Esophagus squamous epithelium (tissue), 4 donors: ENCODE measurements at regions not wholly inside any gene's neighbourhood (a gene's known extent, or its start where the extent isn't known, plus 50 kb on each side); places are given as distances from the start of the nearest gene placed in this dataset.

Experiments used
- POLR2A ChIP-seq, 4 donors: fragments of 450-650 bp; IDR thresholded peaks; one replicate each; pipeline ENCODE4 v1.6.1; 2017; ENCODE audit warnings: antibody characterized with exemption in 4 of 4, mild to moderate bottlenecking in 4 of 4, moderate library complexity in 3 of 4
- TF ChIP-seq, protein P1 (sequence below), 6 experiments: fragments of 450-650 bp in 4 of 6; fragments of 200-600 bp in 2 of 6; sonication (generic) in 2 of 6; IDR thresholded peaks; one replicate each; pipeline ENCODE4 v1.5.1; 2016 to 2019; ENCODE audit warnings: antibody characterized with exemption in 6 of 6, mild to moderate bottlenecking in 4 of 6, moderate library complexity in 4 of 6

DNA sequence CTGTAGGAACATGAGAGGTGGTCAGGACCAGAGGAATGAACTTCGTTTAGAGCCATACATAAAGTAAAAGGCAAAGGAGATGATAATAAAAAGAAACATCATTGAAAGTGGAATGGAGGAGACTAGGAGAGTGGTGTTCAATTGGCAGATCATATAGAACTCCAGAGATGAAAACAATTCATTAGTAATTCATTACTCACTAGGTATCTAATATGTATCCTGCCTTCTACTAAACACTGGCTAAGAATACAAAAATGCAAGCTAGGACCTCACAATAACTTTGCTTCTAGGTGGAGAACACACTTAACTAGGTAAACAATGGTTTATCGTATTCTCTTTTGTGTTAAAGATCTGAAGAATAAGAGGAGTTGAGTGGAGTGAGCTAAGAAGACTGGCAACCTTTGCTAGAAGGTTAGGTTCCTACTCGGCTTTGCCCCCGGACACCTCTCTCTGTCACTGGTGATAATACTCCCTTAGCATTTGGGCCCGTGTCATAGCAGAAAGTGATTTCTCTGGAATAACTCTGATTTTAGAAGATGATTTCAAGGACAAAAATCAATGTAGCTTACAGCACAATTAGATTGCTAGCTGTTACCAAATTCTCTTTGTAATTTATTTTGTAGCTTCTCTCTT lies 88.6 kb upstream of the IFNE start:
- TF ChIP-seq, protein P1, sequence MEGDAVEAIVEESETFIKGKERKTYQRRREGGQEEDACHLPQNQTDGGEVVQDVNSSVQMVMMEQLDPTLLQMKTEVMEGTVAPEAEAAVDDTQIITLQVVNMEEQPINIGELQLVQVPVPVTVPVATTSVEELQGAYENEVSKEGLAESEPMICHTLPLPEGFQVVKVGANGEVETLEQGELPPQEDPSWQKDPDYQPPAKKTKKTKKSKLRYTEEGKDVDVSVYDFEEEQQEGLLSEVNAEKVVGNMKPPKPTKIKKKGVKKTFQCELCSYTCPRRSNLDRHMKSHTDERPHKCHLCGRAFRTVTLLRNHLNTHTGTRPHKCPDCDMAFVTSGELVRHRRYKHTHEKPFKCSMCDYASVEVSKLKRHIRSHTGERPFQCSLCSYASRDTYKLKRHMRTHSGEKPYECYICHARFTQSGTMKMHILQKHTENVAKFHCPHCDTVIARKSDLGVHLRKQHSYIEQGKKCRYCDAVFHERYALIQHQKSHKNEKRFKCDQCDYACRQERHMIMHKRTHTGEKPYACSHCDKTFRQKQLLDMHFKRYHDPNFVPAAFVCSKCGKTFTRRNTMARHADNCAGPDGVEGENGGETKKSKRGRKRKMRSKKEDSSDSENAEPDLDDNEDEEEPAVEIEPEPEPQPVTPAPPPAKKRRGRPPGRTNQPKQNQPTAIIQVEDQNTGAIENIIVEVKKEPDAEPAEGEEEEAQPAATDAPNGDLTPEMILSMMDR (IDR thresholded peaks at IDR 0.05): no peak
- TF ChIP-seq POLR2A (IDR thresholded peaks at IDR 0.05): no peak
